Stimulated activated CD4-positive, alpha-beta T cell treated with anti-CD3 and anti-CD28 coated beads, Interleukin-15, amount 100 ng/mL, for 1 hour (primary cell): ENCODE measurements at regions not wholly inside any gene's neighbourhood (a gene's known extent, or its start where the extent isn't known, plus 50 kb on each side); places are given as distances from the start of the nearest gene placed in this dataset.

Source experiments
- DNase-seq, 2 donors: peaks; one replicate each; pipeline ENCODE4 v3.0.0-alpha.2; 2020; ENCODE audit warnings: low read depth in 1 of 2, low spot score in 1 of 2

DNA sequence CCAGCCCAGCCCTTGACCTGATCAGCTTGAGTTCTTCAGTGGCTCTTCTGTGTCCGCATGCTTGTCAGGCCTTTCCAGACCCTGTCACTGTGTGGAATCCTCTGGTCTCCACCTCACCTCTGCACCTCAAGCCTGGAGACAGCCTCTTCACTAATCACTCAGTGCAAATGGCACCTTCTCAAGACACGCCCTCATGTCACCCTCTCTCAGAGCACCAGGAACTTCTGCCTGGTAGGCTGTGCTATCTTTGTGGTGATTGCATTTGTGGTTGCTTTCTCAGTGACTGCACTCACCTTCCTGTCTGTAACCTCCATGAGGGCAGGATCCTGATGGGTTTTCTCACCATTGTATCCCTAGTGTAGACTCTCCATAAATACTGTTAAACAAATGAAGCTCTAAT is 435.2 kb upstream of the CDH4 start:
- DNase-seq: no peak

DNA sequence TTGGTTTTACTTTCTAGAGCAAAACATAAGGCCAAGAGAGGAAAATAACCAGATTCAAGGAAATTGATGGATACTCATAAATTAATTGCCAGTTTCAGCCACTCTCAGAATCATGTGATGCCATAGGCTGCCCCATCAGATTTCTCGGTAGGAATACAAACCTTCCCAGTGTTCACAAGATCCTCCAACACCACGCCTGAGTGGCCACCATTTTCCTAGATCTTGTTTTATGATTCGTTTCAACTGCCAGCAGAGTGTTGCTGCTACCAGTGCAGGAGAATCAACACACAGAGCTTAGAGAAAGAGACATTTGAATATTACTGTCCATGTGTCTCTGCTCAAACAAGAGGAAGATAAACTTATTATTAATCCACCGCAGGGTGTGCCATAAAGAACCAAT is 434.2 kb upstream of the CDH4 start:
- DNase-seq: no peak

DNA sequence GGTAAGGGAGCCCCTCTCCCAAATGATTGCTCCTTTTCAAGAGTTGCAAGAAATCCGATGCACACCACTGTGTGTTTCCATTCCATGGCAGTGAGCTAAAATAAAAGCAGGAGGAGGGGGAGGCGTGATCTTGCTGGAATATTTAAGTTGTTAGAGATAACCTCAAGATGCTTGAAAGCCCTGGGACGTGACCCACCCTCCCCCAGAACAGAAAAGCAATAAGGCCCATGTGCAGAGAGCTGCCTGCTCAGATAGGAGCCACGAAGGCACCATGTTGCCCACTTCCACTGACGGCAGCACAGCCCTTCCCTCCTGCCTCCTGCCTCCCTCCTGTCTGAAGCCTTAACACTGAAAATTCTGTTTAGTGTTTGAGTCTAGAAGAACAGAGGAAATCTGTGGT is 432.6 kb upstream of the CDH4 start:
- DNase-seq: no peak

DNA sequence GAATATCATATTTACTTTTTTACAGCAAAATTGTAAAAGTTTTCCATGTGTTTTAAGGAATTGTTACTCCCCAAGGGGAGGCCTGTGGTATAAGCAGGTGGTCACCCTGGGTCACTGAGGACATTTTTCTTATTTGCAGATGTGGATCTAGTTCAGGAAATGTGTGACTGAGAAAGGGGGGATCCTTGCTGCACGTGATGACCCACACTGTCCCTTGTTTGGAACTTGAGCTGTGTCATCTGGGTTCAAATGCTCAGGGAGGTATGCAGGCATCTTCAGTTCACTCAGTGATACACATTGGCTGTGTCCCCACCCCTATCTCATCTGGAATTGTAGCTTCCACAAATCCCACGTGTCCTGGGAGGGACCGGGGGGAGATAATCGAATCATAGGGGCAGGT is 431.9 kb upstream of the CDH4 start:
- no peak for DNase-seq

DNA sequence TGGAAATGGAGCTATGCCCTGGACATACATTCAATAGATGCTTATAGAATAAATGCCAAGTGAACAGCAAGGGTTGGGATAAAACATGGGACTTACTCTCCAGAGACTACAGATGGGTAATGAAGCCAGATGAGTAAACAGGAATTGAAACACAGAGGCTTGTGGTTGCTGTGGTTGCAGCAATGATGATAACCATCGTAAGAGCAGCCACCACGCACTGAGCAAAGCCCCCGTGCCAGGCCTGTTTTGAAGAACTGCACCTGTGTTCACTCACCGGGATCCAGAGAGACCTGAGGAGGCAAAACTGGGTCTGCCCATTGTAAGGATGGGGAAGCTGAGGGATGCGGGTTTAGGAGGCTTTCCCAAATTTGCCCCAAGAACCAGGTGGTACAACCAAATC is 431.1 kb upstream of the CDH4 start:
- DNase-seq: no peak

DNA sequence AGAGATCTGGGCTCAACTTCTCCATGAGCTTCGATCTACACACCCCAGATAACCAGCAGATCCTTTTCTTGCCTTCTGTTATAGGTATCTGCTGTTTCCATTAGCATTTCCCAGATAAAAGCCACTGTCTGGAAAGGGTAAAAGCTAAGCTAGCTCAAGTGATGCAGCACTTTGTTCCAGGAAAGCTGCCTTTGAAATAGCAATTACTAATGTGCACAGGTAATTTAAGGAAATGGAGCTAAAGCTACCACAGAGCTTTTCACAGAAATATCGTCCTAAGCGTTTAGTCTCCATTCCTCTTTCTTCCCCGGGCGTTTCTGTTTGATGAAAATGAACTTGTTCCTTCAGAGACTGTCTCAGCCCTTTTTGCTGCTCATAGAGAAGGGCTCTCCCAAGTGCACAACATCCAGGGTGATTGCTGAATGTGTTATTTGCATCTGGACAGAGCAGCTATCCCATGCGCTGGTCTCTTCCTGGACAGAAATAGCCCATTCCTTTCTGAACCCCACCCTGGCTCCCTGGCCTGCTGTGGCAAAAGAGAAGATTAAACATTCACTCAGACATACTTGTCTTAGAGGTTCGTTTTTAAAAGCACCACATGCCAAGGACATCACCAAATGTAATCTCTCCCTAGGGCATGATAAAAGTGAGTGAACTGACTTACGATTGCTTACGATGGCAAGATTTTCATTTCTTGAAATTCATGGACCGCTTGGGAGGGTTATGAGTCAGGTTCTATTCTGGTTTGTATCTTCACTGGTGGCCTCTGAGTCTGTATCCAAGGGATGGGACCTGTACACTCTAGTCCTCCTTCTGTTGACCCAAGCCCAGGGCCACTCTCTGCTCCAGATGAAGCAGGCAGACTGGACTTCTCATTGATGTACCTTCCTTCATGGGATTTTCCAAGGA is 429.1 kb upstream of the CDH4 start:
- no peak for DNase-seq

DNA sequence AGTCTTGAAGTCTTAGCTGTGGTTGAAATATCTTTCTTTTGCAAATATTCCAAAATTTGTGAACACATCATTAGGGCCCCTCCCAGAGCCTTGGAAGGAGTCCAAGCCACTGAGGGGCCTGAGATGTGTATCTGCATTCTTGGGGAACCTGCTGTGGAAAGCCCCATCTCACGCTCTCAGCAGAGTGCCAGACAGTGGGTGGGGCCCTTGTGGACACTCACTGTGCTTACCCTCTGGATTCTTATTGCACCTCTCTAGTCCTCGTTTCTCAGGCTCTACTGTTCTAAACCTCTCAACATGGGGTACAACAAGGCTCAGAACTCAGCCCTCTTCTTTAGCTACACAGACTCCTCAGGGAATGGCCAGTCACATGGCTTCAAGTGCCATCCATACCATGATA is 416.2 kb upstream of the CDH4 start:
- no peak for DNase-seq

DNA sequence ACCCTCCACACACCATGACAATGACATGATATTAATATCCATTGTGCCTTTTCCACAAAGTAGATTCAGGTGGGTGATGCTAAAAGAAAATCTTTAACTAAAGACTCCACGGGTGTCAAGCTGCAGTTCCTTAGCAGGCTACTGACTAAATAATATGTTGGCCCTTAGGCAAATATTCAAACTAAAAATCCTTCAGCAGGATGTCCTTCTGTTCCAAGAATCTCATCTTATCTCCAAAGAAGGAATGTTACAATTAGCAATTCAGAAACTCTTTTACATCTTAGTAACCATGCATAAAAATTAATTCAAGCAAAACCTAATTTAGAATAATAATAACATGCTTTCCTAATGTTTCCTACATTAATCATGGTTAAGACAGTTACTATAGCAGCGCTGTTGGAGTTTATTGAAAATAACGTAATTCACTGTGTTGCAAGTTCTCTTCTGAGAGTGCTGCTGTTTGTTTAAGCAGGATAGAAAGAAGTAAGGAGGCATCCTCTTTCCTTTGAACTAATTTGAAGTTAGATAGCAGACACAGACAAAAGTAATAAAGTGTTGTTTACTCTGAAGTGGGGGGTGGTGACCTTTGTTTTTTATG is 414.8 kb upstream of the CDH4 start:
- no peak for DNase-seq

DNA sequence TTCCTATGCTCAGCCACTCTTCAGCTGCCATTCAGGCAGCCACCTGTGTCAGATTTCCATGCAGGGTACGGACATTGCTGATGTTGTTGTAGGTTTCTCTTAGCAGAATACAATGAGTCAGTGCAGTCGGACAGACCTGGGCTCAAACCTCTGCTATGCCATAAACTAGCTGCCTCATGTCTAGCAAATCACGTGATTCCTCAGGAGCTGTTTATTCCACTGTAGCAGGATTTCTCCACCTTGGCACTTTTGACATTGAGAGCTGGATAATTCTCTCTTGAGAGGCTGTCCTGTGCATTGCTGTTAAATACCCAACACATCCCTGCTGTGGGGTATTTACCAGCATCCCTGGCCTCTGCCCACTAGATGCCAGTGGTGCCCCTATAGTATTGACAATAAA is 413.8 kb upstream of the CDH4 start:
- no peak for DNase-seq

DNA sequence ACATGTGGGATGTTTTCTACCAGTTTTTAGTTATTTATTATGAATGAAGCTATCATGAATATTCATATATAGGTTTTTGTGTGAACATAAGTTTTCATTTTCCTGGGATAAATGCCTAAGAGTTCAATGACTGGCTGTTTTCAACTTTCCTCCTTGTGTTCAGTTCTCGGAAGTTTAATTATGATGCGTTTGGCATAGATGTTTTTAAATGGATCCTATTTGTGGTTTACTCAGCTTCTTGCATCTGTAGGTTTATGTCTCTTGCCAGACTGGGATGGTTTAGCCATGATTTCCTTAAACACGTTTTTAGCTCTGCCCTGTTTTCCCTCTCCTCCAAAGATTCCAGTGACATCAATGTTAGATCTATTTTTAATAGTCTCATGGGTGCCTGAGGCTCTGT is 411.1 kb upstream of the CDH4 start:
- DNase-seq: no peak

DNA sequence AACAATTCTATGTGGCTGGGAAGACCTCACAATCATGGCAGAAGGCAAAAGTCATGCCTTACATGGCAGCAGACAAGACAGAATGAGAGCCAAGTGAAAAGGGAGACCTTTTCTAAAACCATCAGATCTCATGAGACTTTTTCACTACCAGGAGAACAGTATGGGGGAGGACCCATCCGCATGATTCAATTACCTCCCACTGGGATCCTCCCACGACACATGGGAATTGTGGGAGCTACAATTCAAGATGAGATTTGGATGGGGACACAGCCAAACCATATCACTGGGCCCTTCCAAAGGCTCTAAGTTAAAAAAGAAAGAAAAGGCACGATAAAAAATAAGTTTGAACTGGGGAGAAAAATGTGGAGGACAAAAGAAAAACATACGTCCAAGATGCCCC is 406.9 kb upstream of the CDH4 start:
- no peak for DNase-seq

DNA sequence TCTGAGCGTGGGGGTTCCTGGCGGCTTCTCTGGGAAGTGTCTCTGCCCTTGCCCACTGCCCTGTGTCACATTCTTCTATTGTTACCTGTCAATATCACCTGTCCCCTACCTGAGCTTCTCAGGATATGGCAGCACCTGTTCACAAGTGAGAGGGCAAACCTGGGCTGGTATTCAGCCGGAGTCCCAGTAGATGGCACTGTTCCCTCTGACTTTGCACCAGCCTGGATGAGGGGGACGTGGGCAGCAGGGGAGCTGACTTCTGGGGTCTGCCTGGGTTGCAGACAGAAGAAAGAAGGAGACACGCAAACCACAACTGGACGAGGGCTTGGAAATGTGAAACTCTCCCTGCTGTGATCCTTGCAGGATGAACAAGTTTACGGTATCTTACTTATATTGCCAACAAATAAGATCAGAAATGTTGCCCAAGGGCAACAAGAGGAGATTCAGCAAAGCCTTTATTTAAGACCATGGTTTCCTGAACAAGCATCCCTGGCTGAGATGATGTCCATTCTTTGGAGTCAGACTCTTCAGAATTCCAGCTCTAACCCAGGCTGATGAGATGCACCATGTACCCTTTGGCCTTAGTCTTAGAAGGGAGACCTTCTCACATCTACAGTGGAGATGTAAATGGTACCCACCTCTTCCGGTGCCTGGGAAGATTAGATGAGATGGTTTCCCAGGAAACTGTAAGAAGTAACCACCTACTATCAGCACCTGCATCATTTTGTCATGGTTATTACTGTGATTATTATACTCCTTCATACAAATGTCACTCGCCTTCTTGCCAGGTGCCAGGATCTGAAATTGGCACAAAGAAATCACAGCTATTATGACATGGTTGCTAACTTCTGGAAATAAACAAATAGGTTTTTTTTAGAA is 400.0 kb upstream of the CDH4 start:
- no peak for DNase-seq

DNA sequence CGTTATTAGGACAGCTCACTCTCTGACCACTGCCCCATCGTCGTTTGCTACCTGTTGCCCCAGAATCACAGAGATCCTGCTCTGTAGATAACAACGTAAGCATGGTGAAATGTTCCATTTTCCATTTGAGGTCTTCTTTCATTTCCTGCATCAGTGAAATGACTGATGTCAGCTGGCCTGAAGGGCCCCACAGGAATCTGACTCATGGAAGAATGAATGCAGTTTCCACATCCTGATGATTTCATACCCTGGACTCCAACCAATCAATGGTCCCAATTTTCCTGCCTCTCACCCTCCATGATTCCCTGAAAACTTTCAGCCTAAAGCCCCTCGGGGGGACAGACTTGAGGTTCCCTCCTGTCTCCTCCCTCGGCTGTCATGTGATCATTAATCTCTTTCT is 394.4 kb upstream of the CDH4 start:
- DNase-seq: no peak

DNA sequence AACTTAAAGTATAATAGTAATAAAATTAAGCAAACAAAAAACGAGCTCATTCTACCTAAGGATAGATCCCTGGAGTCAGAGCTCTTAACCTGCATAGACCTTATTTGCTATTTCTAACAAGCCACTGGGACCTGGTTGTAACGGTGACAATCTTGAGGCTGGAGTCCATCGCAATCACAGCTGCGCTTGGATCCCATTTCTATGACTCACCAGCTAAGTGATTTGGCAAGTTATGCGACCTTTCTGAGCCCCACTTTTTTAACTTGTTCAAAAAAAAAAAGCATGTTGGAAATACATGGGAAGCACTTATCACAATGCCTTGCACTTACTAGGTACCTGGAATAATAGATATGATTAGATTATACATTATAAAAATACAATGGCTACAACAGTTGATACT is 389.5 kb upstream of the CDH4 start:
- DNase-seq: no peak

DNA sequence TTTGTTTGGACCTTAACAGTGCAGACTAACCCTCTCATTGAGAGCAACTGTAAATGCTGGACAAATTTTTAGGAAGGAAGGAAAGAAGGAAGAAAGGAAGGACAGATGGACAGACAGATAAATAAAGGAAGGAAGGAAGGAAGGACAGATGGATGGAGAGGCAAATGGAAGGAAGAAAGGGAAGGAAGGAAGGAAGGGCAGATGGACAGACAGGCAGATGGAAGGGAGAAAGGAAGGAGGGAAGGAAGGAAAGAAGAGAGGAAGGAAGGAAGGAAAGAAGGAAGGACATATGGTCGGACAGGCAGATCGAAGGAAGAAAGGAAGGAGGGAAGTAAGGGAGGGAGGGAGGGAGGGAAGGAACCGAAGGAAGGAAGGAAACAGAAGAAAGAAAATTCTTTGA is 388.5 kb upstream of the CDH4 start:
- DNase-seq: no peak

DNA sequence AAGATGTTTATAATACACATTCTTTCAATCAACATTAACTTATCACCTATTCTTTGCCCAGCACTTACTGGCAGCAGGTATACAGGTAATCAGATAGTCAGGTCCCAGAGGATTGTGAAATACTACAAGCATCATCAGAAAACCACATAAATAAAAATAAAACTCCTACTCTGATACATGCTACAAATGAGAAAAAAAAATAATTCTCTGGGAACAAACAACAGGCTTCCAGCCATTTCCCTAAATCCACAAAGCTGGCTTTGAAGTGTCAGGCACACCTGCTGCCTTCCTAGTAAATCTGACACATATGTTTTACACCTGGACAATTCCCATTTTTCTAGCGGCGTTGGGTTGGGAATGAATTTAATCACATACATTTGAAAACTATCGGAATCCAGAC is 384.5 kb upstream of the CDH4 start:
- no peak for DNase-seq

DNA sequence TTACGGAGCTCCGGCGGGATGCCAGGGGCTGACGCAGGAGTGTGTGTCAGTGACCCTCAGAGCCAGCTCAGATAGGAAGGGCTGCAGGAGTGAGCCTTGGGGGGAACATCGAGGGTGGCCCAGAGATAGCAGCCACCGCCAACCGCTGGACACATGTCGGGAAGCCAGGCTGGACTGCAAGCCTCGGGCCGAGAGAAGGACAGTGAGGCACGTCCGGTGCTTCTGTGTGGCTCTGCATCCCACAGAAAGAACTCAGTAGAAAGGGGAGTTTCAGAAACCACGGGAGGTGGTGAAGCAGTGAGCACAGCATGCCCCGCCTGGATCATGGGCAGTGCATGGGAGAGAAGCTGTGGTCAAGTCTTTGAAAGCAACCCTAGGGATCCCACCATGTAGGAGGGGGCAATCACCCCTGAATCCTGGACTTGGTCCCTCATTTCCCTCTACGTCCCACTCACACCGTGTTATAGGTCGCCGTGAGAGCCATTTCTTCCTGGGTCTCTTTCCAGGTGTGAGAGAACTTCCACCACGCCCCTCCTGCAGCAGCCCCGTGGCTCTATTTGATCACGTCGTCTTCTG is 383.7 kb upstream of the CDH4 start:
- DNase-seq: no peak

DNA sequence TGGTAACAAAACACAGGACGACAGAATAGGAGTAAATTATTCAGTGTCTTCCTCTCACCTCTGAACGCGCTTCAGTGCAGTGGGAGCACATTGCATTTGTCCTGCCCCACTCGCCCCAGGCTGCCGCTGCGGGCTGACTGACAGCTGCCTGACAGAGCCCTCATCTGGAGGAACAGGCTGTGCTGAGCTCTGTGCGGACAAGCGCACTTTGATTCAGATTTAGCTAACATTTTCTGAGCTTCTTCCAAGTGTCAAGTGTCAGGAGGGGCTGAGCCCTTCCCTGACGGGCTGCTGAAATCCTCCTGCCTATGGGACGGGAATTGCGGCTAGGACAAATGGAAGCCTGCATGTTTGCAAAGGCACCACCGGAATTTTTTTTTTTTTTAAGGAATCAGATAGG is 383.0 kb upstream of the CDH4 start:
- no peak for DNase-seq

DNA sequence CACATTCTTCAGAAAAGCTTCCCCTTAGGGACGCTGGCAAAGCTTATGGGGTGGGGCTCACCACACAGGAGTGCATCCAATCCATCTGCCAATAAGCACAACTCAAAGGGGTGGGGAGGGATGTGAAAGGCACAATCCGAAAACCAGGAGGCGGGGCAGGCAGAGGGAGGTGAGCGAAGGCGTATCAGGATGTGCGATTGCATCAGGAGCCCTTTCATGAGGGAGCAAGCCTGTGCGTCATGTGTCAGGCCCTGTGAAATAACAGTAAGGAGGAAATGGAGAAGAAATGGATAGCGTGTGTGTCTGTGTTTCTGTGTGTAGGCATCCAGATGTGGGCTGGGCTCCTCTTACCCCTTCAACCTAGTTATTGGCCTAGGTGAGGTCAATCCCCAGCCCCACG is 382.4 kb upstream of the CDH4 start:
- DNase-seq: no peak

DNA sequence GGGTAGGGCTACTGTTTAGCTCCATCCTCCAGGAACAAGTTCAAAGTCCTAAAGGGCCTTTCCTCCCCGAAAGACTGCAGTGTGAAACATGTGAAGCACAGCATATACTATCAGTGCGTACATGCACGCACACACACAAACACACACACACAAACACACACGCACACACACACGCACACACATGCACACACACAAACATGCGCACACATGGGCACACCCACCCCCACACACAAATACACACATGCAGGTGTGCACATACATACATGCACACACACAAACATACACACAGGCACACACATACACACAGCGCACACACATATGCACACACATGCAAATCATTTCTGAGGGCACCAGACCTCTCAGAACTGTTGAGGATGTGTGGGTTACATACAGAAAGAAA is 382.0 kb upstream of the CDH4 start:
- DNase-seq: no peak

DNA sequence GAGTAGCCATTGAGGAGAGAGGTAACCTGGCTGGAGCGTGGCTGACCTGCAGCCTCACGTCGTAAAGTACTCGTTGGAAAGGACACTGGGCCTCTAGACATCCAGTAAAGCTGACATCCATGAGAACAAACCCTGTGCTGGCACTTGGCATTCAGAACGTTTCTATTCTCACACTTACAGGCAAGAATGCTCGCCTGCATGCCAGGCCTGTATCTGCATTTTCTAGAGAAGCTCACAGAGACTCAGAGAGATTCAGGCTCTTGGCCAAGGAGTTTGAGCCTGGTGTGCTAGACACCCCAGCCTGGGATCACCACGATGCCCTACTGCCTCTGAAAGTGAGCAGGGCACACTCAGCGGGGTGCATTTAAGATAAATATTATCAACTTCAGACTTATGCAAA is 379.8 kb upstream of the CDH4 start:
- DNase-seq: no peak
